Neural crest cell (in vitro differentiated cells): ENCODE measurements at regions not wholly inside any gene's neighbourhood (a gene's known extent, or its start where the extent isn't known, plus 50 kb on each side); places are given as distances from the start of the nearest gene placed in this dataset.

Source experiments
- DNase-seq: peaks from one replicate; pipeline ENCODE4 v3.0.0; 2021; ENCODE audit warnings: low read depth, mixed read lengths, low spot score
- H3K27ac Mint-ChIP-seq: one replicate; pipeline ENCODE4 v1.8.0; 2021; ENCODE audit warnings: mild to moderate bottlenecking, mixed read lengths; ENCODE audit not compliant: unreplicated experiment
- H3K27me3 Mint-ChIP-seq: 2 replicates; pipeline ENCODE4 v1.8.0; 2021; ENCODE audit warnings: low read depth, mild to moderate bottlenecking, mixed read lengths
- H3K36me3 Mint-ChIP-seq: 2 replicates; pipeline ENCODE4 v1.8.0; 2021; ENCODE audit warnings: low read depth, mild to moderate bottlenecking, mixed read lengths
- H3K4me1 Mint-ChIP-seq: 2 replicates; pipeline ENCODE4 v1.8.0; 2021; ENCODE audit warnings: mixed read lengths
- H3K4me3 Mint-ChIP-seq: one replicate; pipeline ENCODE4 v1.8.0; 2021; ENCODE audit warnings: mild to moderate bottlenecking, mixed read lengths
- H3K9me3 Mint-ChIP-seq: 2 replicates; pipeline ENCODE4 v1.8.0; 2021; ENCODE audit warnings: mixed read lengths
- TF ChIP-seq, protein P1 (sequence below): fragments of 200-600 bp; sonication (generic); conservative IDR thresholded peaks from 2 replicates; pipeline ENCODE4 v1.5.0; 2021; ENCODE audit warnings: antibody characterized with exemption, mild to moderate bottlenecking

DNA sequence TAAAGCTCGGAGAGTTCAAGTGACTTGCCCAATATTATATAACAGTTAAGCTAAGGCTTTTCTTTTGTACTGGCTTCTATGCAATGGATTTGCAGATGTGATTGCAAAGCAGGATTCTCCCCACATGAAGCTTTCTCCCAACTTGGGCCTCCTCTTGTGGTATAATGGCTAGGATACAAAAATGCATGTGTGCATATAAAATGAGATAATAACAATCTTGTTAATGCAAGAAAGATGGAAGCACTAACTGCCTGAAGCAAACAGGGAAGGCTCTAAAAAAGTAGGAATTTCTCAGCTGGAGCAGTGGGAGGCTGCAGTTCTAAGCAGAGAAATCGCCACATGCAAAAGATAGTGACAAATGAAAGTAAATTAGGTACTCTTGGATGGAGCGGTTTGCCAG, 444.2 kb upstream of the RIOK2 start:
- H3K9me3 Mint-ChIP-seq: peaks cover 5% of the 10 kb centered on the region
- TF ChIP-seq, protein P1, sequence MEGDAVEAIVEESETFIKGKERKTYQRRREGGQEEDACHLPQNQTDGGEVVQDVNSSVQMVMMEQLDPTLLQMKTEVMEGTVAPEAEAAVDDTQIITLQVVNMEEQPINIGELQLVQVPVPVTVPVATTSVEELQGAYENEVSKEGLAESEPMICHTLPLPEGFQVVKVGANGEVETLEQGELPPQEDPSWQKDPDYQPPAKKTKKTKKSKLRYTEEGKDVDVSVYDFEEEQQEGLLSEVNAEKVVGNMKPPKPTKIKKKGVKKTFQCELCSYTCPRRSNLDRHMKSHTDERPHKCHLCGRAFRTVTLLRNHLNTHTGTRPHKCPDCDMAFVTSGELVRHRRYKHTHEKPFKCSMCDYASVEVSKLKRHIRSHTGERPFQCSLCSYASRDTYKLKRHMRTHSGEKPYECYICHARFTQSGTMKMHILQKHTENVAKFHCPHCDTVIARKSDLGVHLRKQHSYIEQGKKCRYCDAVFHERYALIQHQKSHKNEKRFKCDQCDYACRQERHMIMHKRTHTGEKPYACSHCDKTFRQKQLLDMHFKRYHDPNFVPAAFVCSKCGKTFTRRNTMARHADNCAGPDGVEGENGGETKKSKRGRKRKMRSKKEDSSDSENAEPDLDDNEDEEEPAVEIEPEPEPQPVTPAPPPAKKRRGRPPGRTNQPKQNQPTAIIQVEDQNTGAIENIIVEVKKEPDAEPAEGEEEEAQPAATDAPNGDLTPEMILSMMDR: no peak
- no peak overlapping the region for H3K4me3 Mint-ChIP-seq
- DNase-seq: no peak
- no peaks in the 10 kb centered on the region for H3K27me3 Mint-ChIP-seq
- peaks cover 8% of the 10 kb centered on the region for H3K36me3 Mint-ChIP-seq
- peaks cover 23% of the 10 kb centered on the region for H3K4me1 Mint-ChIP-seq
- peak overlapping the region; percentile 39 for H3K27ac Mint-ChIP-seq

DNA sequence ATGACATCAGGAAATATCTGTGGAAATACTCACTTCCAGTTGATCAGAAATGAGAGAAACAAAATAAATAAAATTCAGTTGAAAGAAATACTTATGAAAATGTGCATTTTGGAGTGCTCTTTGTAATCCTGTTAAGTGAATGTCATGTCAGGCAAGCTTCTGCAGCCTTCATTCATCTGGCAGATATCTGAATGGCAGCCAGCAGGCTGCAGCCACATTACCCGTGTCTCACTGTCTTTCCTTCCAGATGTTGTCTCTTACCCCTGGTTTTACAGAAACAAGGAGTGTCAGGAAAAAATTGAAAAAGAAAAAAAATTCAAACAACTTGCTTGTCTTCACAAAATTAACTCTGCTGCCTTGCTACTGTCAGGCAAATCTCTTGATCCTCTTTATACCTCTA, 445.0 kb upstream of the RIOK2 start:
- H3K27ac Mint-ChIP-seq: no peak overlapping the region
- peaks cover 8% of the 10 kb centered on the region for H3K36me3 Mint-ChIP-seq
- TF ChIP-seq, protein P1: no peak
- no peak overlapping the region for H3K4me3 Mint-ChIP-seq
- DNase-seq: no peak
- no peaks in the 10 kb centered on the region for H3K27me3 Mint-ChIP-seq
- peaks cover 23% of the 10 kb centered on the region for H3K4me1 Mint-ChIP-seq
- peaks cover 5% of the 10 kb centered on the region for H3K9me3 Mint-ChIP-seq

DNA sequence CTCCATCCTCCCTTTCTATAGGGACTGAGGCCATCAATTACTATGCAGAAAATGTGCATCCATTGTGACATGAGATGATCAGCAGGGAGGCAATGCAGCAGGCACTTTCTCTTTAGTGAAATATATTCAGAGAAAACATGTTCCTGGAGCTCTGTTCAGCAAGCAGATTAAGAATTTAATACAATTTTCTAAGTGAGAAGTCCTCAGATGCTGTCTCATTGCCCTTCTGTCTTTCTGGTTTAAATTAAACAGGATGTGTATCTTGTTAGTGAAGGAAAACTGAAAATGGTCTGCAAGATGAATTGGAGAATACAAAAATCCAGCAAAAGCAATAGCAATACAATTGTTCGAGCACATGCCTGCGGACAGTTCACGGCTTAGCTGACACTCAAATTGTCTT, 445.8 kb upstream of the RIOK2 start:
- DNase-seq: no peak
- no peaks in the 10 kb centered on the region for H3K27me3 Mint-ChIP-seq
- H3K36me3 Mint-ChIP-seq: peaks cover 8% of the 10 kb centered on the region
- TF ChIP-seq, protein P1: no peak
- peaks cover 5% of the 10 kb centered on the region for H3K9me3 Mint-ChIP-seq
- peak overlapping the region; percentile 20 for H3K4me3 Mint-ChIP-seq
- peaks cover 23% of the 10 kb centered on the region for H3K4me1 Mint-ChIP-seq
- peak overlapping the region; percentile 92 for H3K27ac Mint-ChIP-seq

DNA sequence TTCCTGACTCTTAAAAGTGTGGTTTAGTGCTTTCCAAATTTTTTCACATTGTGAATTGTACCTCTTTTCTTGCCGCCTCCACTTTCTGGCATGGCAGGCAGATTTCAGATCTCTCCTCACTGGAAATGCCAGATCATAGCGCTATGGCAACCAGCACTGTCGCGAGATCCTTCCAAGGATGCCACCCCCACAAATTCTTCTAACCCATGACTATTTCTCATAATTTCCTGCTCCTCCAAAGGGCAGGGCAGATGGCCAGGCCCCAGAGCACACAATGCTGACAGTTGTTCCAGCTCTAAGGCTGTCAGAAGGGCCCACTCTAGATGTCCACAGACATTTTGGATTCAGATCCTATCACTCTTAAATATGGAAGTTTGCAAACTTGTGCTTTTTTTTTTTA, 446.2 kb upstream of the RIOK2 start:
- H3K27me3 Mint-ChIP-seq: no peaks in the 10 kb centered on the region
- H3K4me3 Mint-ChIP-seq: peak overlapping the region; percentile 20
- peak overlapping the region; percentile 92 for H3K27ac Mint-ChIP-seq
- peak; percentile 9 for DNase-seq
- H3K36me3 Mint-ChIP-seq: peaks cover 8% of the 10 kb centered on the region
- peaks cover 5% of the 10 kb centered on the region for H3K9me3 Mint-ChIP-seq
- TF ChIP-seq, protein P1: no peak
- peaks cover 23% of the 10 kb centered on the region for H3K4me1 Mint-ChIP-seq

DNA sequence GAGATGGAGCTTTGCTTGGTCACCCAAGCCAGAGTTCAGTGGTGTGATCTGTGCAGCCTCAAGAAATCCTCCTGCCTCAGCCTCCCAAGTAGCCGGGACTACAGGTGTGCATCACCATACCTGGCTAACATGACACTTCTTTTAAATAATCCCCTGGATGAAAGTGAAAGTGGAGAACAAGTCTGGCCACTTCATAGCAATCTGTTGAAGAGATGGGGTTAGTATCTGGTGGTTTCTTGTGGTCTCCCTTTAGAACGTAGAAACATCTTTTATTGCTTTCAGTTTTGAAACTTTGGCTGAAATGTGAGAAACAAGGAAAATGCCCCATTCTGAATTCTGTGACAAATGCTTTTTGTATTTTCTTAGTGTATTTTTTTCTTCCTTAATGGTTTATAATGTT, 452.5 kb upstream of the RIOK2 start:
- H3K27me3 Mint-ChIP-seq: no peaks in the 10 kb centered on the region
- H3K4me1 Mint-ChIP-seq: no peaks in the 10 kb centered on the region
- DNase-seq: no peak
- no peak overlapping the region for H3K27ac Mint-ChIP-seq
- peaks cover 8% of the 10 kb centered on the region for H3K36me3 Mint-ChIP-seq
- H3K9me3 Mint-ChIP-seq: peaks cover 5% of the 10 kb centered on the region
- TF ChIP-seq, protein P1: no peak
- no peak overlapping the region for H3K4me3 Mint-ChIP-seq

DNA sequence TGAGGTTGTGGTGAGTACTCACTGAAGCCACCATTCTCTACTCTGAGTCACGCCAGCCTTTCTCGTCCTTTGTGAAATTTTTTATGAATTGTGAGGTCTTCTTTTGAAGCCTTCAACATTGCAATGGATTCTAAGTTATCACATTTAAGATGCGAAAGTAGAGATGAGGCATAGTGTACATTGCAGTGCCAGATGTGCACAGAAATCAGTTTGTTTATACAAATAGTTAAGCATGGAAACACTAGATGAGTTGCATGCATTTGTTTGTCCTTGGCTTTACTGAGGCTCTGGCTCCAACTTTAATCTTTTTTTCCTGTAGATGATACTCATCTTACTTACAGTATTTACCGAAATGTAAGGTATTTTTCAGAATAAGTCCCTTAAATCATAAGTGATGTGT, 453.7 kb upstream of the RIOK2 start:
- no peak overlapping the region for H3K4me3 Mint-ChIP-seq
- H3K36me3 Mint-ChIP-seq: no peaks in the 10 kb centered on the region
- H3K4me1 Mint-ChIP-seq: no peaks in the 10 kb centered on the region
- TF ChIP-seq, protein P1: no peak
- no peak for DNase-seq
- H3K9me3 Mint-ChIP-seq: no peaks in the 10 kb centered on the region
- H3K27ac Mint-ChIP-seq: no peak overlapping the region
- no peaks in the 10 kb centered on the region for H3K27me3 Mint-ChIP-seq
